Mucosa of descending colon (tissue), 3 donors: ENCODE measurements at regions not wholly inside any gene's neighbourhood (a gene's known extent, or its start where the extent isn't known, plus 50 kb on each side); places are given as distances from the start of the nearest gene placed in this dataset.

Experiments
- ATAC-seq: fragments of 200-7000 bp; cut with Tn5 transposase; one replicate; pipeline ENCODE4 v1.9.1; 2020; ENCODE audit warnings: mild to moderate bottlenecking, moderate library complexity
- DNase-seq, 3 donors: peaks; one replicate each; pipeline ENCODE4 v3.0.0-alpha.2; 2020
- H3K36me3 ChIP-seq: fragments of 200-600 bp; one replicate; pipeline ENCODE4 v1.8.0; 2021; ENCODE audit warnings: low read depth, mild to moderate bottlenecking
- H3K4me1 ChIP-seq: fragments of 200-600 bp; one replicate; pipeline ENCODE4 v1.8.0; 2021; ENCODE audit warnings: low read depth, mild to moderate bottlenecking
- H3K4me3 ChIP-seq: fragments of 200-600 bp; one replicate; pipeline ENCODE4 v1.8.0; 2021; ENCODE audit warnings: mild to moderate bottlenecking
- H3K9me3 ChIP-seq: fragments of 200-600 bp; one replicate; pipeline ENCODE4 v1.8.0; 2021; ENCODE audit warnings: mild to moderate bottlenecking
- intact Hi-C, 2 donors: fragments of 100-400 bp; cut with DNase I in 1 of 2; cut with micrococcal nuclease in 1 of 2; formaldehyde crosslinking; loops; one replicate each; pipeline versions ENCODE4 v1.11.0 to v1.11.1; 2022; cut with DNase I, micrococcal nuclease
- TF ChIP-seq, protein P1 (sequence below): fragments of 200-600 bp; IDR thresholded peaks from one replicate; pipeline ENCODE4 v1.8.0; 2022; ENCODE audit warnings: antibody characterized with exemption, mild to moderate bottlenecking
- donor health status: DM: no; HTN: no; CAD: no; lungs with moderate emphysema.
- donor health status: DM: no; HTN: no; CAD: no.
- donor health status: DM: no; HTN: yes; CAD: no.

DNA sequence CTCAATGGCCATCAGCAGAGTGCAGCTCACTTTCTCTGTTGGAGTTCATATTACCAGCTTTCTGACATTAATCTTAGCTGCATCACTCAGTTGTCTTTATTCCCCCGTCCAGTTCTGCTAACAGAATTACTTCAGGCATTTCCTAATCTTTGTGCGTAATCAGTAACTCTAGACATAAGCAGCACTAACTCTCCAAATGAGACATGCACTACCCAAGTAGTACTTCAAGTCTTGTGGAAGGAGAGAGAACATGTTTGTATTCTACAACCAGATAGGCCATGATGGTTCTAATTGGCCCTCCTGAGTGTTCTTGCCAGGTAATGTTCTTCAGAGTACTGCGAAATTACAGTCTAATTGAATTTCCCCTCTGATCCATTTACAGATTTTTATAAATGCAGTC lies 448.5 kb upstream of the RPS6KA3 start:
- TF ChIP-seq, protein P1, sequence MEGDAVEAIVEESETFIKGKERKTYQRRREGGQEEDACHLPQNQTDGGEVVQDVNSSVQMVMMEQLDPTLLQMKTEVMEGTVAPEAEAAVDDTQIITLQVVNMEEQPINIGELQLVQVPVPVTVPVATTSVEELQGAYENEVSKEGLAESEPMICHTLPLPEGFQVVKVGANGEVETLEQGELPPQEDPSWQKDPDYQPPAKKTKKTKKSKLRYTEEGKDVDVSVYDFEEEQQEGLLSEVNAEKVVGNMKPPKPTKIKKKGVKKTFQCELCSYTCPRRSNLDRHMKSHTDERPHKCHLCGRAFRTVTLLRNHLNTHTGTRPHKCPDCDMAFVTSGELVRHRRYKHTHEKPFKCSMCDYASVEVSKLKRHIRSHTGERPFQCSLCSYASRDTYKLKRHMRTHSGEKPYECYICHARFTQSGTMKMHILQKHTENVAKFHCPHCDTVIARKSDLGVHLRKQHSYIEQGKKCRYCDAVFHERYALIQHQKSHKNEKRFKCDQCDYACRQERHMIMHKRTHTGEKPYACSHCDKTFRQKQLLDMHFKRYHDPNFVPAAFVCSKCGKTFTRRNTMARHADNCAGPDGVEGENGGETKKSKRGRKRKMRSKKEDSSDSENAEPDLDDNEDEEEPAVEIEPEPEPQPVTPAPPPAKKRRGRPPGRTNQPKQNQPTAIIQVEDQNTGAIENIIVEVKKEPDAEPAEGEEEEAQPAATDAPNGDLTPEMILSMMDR, result no peak
- no peak for ATAC-seq
- intact Hi-C loops, result no loop called here
- no peak for DNase-seq
- no peaks in the 10 kb centered on the region for H3K36me3 ChIP-seq
- H3K4me1 ChIP-seq, result no peaks in the 10 kb centered on the region
- no peak overlapping the region for H3K4me3 ChIP-seq
- H3K9me3 ChIP-seq, result no peaks in the 10 kb centered on the region

- intact Hi-C loops, result no loop called here
- no peak for ATAC-seq
Observed at GRCh38 chrX:20712811-20713210, 446.1 kb upstream of the RPS6KA3 start.

GRCh38 chrX:20711366-20711765 lies 444.7 kb upstream of the RPS6KA3 start:
- no peak overlapping the region for H3K4me3 ChIP-seq
- H3K9me3 ChIP-seq, result no peaks in the 10 kb centered on the region
- TF ChIP-seq, protein P1, result no peak
- ATAC-seq (no peak), DNase-seq (no peak)
- H3K36me3 ChIP-seq, result no peaks in the 10 kb centered on the region
- intact Hi-C loops, result no loop called here
- no peaks in the 10 kb centered on the region for H3K4me1 ChIP-seq

More at GRCh38 chrX:20712811-20713210, 446.1 kb upstream of the RPS6KA3 start:
- DNase-seq, result no peak
- Histone ChIP-seq H3K4me1 (no peaks in the 10 kb centered on the region), H3K4me3 (no peak overlapping the region), H3K36me3 (no peaks in the 10 kb centered on the region), H3K9me3 (no peaks in the 10 kb centered on the region)
- TF ChIP-seq, protein P1, result no peak

- Histone ChIP-seq H3K4me1 (no peaks in the 10 kb centered on the region), H3K36me3 (no peaks in the 10 kb centered on the region), H3K4me3 (no peak overlapping the region), H3K9me3 (no peaks in the 10 kb centered on the region)
- ATAC-seq, result no peak
- intact Hi-C loops, result no loop called here
- DNase-seq, result no peak
- TF ChIP-seq, protein P1, result no peak
Observed at GRCh38 chrX:20693078-20693477, 426.4 kb upstream of the RPS6KA3 start.

- DNase-seq, result no peak
- H3K9me3 ChIP-seq, result no peaks in the 10 kb centered on the region
- no peak for ATAC-seq
- TF ChIP-seq, protein P1, result no peak
- H3K36me3 ChIP-seq, result no peaks in the 10 kb centered on the region
- intact Hi-C loops, result no loop called here
- H3K4me3 ChIP-seq, result no peak overlapping the region
- no peaks in the 10 kb centered on the region for H3K4me1 ChIP-seq
Observed at GRCh38 chrX:20686256-20686655, 419.5 kb upstream of the RPS6KA3 start.

DNA sequence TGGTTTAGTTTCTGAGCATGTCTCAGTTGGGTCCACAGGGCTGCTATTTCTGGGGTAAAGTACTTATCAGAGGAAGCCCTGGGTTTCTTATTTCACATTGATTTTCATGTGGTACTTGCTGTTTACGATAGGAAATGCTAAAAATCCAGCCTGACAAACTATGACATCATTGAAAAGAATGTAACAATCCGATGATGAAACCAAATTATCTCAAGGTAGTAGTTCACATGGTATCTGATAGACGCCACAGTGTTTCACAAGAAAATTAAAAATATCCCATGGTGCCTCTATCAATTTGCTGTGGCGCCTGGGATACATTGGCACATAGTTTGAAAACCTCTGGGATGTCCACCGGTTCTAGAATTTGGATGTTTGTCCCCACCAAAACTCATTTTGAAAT lies 418.9 kb upstream of the RPS6KA3 start:
- intact Hi-C loops, result no loop called here
- ATAC-seq (no peak), DNase-seq (no peak)
- TF ChIP-seq, protein P1, result no peak
- Histone ChIP-seq H3K36me3 (no peaks in the 10 kb centered on the region), H3K4me3 (no peak overlapping the region), H3K4me1 (no peaks in the 10 kb centered on the region), H3K9me3 (no peaks in the 10 kb centered on the region)
